Mesothelial cell of epicardium (in vitro differentiated cells): ENCODE measurements at regions not wholly inside any gene's neighbourhood (a gene's known extent, or its start where the extent isn't known, plus 50 kb on each side); places are given as distances from the start of the nearest gene placed in this dataset.
A peak's percentile ranks its signal among the peaks of the same experiment; 100 is the strongest.

ENCODE experiments used
- DNase-seq, 2 experiments: peaks; one replicate each; pipeline ENCODE4 v3.0.0; 2021; ENCODE audit warnings: low spot score in 2 of 2; ENCODE audit not compliant: unreplicated experiment in 2 of 2
- H3K27ac Mint-ChIP-seq: 2 replicates; pipeline ENCODE4 v1.8.0; 2021; ENCODE audit warnings: mixed read lengths
- H3K27me3 Mint-ChIP-seq: 2 replicates; pipeline ENCODE4 v1.8.0; 2021; ENCODE audit warnings: low read depth, mixed read lengths
- H3K36me3 Mint-ChIP-seq: 2 replicates; pipeline ENCODE4 v1.8.0; 2021; ENCODE audit warnings: mixed read lengths
- H3K4me1 Mint-ChIP-seq: 2 replicates; pipeline ENCODE4 v1.8.0; 2021; ENCODE audit warnings: mixed read lengths
- H3K4me3 Mint-ChIP-seq: 2 replicates; pipeline ENCODE4 v1.8.0; 2021; ENCODE audit warnings: mild to moderate bottlenecking, moderate library complexity, mixed read lengths
- H3K9me3 Mint-ChIP-seq: 2 replicates; pipeline ENCODE4 v1.8.0; 2021; ENCODE audit warnings: mixed read lengths
- TF ChIP-seq, protein P1 (sequence below): fragments of 200-600 bp; sonication (generic); IDR thresholded peaks from one replicate; pipeline ENCODE4 v1.5.0; 2021; ENCODE audit warnings: antibody characterized with exemption; ENCODE audit not compliant: unreplicated experiment

DNA sequence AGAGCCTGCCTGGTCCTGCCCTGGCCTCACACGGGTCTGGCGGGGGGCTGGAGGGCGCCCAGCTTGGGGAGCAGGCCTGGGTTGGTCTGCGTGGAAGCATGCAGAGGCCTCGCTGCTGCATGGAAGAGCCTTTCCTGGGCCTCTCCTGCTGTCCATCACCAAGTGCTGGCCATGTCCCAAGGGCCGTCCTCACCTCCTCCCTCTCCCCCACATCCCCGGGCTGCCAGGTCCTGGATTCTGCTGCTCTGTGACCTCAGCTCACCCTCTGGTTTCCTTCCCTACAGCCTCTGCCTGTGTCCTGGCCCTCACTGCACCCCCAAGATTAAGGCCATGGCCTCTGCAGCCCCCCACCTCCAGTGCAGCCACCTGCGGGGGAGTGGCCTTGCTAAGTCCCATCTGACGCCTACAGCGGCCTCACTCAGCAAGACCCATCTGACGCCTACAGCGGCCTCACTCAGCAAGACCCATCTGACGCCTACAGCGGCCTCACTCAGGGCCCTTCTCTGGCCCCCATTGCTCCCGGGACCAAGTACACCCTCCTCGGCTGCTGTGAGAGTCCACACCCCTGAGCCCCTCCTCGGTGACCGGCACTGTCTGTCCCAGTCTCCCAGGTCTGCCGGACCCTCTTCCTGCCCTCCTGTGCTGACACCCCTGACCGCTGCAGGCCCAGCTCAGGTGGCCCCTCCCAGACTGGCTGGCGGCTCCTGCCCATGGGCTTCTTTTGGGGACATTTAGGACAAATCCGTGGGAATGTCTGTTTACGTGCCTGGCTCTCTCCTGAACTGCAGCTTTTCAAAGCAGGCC, 119.5 kb upstream of the B3GAT1 start:
- H3K36me3 Mint-ChIP-seq: no peaks in the 10 kb centered on the region
- peaks cover 7% of the 10 kb centered on the region for H3K27me3 Mint-ChIP-seq
- H3K4me1 Mint-ChIP-seq: peaks cover 10% of the 10 kb centered on the region
- peak; percentile 12 to 31 for DNase-seq
- no peak overlapping the region for H3K27ac Mint-ChIP-seq
- H3K9me3 Mint-ChIP-seq: no peaks in the 10 kb centered on the region
- H3K4me3 Mint-ChIP-seq: no peak overlapping the region
- TF ChIP-seq, protein P1, sequence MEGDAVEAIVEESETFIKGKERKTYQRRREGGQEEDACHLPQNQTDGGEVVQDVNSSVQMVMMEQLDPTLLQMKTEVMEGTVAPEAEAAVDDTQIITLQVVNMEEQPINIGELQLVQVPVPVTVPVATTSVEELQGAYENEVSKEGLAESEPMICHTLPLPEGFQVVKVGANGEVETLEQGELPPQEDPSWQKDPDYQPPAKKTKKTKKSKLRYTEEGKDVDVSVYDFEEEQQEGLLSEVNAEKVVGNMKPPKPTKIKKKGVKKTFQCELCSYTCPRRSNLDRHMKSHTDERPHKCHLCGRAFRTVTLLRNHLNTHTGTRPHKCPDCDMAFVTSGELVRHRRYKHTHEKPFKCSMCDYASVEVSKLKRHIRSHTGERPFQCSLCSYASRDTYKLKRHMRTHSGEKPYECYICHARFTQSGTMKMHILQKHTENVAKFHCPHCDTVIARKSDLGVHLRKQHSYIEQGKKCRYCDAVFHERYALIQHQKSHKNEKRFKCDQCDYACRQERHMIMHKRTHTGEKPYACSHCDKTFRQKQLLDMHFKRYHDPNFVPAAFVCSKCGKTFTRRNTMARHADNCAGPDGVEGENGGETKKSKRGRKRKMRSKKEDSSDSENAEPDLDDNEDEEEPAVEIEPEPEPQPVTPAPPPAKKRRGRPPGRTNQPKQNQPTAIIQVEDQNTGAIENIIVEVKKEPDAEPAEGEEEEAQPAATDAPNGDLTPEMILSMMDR: no peak

DNA sequence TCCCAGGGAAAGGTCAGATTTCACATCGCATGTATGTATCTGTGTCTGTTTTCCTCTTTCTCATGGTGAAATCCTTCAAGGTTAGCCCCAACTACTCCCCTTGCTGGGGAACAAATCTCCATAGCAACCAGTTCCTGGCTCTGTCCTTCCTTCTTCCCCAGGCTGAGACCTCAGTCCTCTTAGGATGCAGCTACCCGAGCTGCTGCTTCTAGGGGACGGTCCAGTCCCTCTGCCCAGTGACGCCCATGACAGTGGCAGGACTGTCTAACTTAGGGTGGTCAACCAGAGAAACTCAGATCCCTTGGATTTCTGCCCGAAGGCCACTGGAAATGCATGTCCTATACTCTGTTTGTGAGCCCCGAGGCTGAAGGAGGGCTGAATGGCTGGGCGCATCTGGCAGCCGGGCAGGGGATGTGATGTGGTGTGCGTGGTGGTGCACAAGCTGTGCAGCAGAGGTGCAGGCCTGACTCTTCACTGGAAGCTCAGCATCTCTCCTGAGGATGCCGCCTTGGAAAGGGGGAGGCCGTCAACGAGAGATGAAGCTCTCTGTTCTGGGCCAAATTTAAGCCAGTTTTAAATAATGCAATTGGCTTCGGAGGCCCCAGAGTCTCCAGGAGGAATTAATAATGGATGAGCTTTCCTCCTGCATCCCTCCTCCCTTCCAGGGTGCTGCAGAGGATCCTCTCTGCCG, 118.7 kb upstream of the B3GAT1 start:
- H3K4me1 Mint-ChIP-seq: peaks cover 8% of the 10 kb centered on the region
- no peak overlapping the region for H3K27ac Mint-ChIP-seq
- peak; percentile 13 to 34 for DNase-seq
- TF ChIP-seq, protein P1: no peak
- H3K9me3 Mint-ChIP-seq: no peaks in the 10 kb centered on the region
- H3K27me3 Mint-ChIP-seq: peaks cover 6% of the 10 kb centered on the region
- H3K4me3 Mint-ChIP-seq: no peak overlapping the region
- H3K36me3 Mint-ChIP-seq: no peaks in the 10 kb centered on the region

DNA sequence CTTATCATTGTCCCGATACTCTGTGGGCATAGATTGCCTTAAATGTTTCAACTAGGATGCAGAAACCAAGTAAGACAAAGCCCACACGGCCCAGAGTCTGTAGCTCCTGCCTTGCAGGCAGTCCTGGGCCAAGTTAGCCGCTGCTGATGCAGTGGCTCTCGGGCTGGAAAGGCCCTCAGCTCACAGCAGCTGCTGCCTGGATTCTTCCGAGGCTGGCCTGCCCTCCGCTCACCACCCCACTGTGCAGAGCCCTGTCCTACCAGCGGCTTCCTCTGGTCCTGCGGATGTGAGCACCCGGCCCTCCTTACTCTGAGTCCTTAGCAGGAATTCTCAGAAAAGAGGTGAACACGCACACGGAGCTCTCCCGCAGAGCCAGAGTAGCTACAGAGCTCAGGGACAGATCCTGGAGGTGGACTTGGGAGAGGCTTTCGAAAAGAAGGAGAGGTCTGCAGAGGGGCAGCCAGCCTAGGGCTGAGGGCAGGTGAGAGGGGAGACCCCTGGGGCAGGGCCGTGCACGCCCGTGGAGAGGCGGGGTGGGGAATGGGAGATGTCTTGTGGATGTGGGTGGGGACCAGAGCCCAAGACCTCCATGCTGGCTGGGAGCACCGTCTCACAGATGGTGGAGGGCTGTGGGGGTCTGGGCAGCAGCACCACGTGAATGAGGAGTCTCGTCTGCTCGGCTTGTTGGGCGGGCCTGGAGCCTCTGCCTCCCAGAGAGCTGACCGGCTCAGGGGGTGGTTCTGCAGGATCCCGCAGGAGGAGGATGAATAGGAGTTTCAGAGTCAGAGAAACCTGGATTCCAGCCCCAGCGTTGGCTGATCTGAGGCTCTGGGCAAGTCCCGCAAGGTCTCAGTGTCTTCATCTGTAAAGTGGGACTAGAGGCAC, 117.4 kb upstream of the B3GAT1 start:
- Mint-ChIP-seq H3K27me3 (peaks cover 5% of the 10 kb centered on the region), H3K9me3 (no peaks in the 10 kb centered on the region), H3K36me3 (no peaks in the 10 kb centered on the region), H3K27ac (no peak overlapping the region), H3K4me1 (peaks cover 7% of the 10 kb centered on the region), H3K4me3 (no peak overlapping the region)
- TF ChIP-seq, protein P1: no peak
- peak; percentile 6 to 36 for DNase-seq

DNA sequence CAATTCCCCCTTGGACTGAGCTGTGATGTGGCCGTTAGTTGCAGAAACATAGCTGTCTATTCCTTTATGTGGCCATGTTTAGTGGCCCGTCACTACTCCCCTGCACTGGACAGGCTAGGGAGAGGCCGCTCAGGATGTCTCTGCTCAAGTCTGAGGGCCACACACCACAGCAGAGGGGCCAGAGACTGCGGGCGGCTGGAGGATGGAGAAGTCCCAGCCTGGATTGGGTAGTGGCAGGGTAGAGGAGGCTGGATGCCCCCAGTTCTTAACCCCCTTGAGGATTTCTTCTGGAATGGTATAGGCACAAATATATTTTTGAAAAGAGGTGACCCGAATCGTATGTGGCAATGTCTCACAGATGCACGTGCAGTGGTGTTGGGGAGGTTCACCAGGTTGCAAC, 116.4 kb upstream of the B3GAT1 start:
- DNase-seq: peak; percentile 2 to 13
- Mint-ChIP-seq H3K9me3 (no peaks in the 10 kb centered on the region), H3K4me1 (peaks cover 7% of the 10 kb centered on the region), H3K27ac (no peak overlapping the region), H3K27me3 (peaks cover 4% of the 10 kb centered on the region), H3K36me3 (no peaks in the 10 kb centered on the region), H3K4me3 (no peak overlapping the region)
- TF ChIP-seq, protein P1: no peak

DNA sequence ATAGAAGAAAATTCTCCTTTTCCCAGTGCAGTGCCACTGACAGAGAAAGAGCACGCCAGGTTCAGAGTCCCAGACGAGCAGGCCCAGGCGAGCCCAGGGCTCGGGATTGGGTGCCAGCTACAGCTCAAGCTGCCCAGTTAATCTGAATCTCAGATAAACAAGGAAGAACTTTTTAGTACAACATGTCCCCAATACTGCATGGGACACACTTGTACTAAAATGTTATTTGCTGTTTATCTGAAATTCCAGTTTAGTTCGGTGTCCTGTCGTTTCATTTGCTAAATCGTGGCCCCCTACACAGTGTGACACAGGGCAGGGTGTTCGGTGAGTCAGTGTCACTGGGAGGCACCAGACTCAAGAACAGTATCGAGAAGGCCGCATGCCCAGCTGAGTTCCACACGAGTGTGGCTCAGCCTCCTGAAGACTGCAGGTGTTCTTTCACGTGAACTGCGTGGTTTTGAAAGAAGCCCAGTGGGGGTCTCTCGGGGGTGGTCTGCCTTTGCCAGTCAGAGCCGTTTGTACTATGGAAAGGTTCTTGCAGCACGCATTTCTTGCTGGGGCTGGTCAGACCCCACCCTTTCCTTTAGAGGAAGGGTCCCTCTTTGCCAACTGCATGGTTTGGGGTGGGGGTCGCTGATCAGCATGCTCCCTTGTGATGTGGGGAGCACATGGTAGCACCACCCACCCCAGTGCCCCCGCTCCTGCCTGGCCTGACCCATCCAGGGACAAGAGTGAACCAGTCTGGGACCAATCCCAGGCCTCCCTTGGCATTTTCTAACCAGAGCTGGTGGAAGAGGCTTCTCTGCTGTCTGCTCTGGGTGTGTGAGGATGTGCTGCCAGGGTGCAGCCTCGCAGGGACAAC, 115.6 kb upstream of the B3GAT1 start:
- peaks cover 4% of the 10 kb centered on the region for H3K27me3 Mint-ChIP-seq
- H3K27ac Mint-ChIP-seq: no peak overlapping the region
- no peaks in the 10 kb centered on the region for H3K9me3 Mint-ChIP-seq
- no peak overlapping the region for H3K4me3 Mint-ChIP-seq
- peaks cover 7% of the 10 kb centered on the region for H3K4me1 Mint-ChIP-seq
- peak; percentile 5 to 25 for DNase-seq
- TF ChIP-seq, protein P1: no peak
- no peaks in the 10 kb centered on the region for H3K36me3 Mint-ChIP-seq
